ENCODE measurements at regions not wholly inside any gene's neighbourhood (a gene's known extent, or its start where the extent isn't known, plus 50 kb on each side); places are given as distances from the start of the nearest gene placed in this dataset.

DNA sequence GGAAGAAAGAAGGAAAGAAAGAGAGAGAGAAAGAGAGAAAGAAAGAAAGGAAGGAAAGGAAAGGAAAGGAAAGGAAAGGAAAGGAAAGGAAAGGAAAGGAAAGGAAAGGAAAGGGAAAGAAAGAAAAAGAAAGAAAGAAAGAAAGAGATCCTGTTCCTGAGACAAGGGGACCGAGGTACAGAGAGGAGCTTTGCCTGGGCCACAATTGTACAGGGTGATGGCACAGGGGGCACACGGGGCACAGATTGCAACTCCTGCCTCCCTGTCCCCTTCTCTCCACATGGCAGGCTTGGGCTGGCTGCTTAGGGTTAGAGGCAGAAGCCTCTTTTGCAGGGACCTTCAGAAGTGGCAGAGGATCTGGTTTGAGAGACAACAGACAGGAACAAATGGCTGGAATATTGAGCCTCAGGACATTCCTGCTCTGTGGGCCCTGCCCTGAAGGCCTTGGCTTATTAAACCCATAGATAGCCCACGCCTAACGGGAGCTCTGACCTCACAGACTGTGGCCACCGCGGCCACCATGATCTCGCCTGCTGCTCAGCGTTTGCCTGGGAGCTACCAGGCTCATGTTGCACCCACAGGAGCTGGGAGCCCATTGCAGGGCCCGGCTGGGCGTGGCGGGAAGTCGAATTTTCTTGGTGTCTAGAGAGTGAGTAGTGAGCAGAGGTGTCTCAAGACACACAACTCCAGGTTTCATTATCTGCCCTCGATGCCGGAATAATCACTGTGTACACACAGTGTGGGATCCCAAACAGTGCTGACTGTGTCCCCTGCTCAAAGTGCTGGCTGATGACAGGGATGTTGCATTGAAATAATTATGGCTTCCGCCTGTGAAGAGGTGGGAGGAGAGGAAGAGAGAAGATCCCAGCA, 147.9 kb upstream of the NCOR2 start:
- TF ChIP-seq, protein P1, sequence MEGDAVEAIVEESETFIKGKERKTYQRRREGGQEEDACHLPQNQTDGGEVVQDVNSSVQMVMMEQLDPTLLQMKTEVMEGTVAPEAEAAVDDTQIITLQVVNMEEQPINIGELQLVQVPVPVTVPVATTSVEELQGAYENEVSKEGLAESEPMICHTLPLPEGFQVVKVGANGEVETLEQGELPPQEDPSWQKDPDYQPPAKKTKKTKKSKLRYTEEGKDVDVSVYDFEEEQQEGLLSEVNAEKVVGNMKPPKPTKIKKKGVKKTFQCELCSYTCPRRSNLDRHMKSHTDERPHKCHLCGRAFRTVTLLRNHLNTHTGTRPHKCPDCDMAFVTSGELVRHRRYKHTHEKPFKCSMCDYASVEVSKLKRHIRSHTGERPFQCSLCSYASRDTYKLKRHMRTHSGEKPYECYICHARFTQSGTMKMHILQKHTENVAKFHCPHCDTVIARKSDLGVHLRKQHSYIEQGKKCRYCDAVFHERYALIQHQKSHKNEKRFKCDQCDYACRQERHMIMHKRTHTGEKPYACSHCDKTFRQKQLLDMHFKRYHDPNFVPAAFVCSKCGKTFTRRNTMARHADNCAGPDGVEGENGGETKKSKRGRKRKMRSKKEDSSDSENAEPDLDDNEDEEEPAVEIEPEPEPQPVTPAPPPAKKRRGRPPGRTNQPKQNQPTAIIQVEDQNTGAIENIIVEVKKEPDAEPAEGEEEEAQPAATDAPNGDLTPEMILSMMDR (IDR thresholded peaks at IDR 0.05; ENCODE audit: borderline replicate concordance, extremely low read depth, low read length, poor library complexity, severe bottlenecking), result no peak
- TF ChIP-seq EZH2 (IDR thresholded peaks at IDR 0.05; ENCODE audit: borderline replicate concordance, low read depth, low read length, severe bottlenecking), result no peak
